ENCODE measurements at regions not wholly inside any gene's neighbourhood (a gene's known extent, or its start where the extent isn't known, plus 50 kb on each side); places are given as distances from the start of the nearest gene placed in this dataset.

- Histone ChIP-seq H3K4me3 (ENCODE audit: low read depth, low read length) (no peak overlapping the region), H3K27ac (ENCODE audit: low read depth, low read length) (no peak overlapping the region), H3K9me3 (ENCODE audit: control insufficient read depth, insufficient read depth, low read depth, low read length) (no peaks in the 10 kb centered on the region), H3K4me1 (ENCODE audit: control insufficient read depth, insufficient read depth, low read length) (no peaks in the 10 kb centered on the region), H3K36me3 (ENCODE audit: control insufficient read depth, insufficient read depth, low read length) (no peaks in the 10 kb centered on the region), H3K27me3 (ENCODE audit: control insufficient read depth, insufficient read depth, low read length) (no peaks in the 10 kb centered on the region), H3K9ac (ENCODE audit: low read length) (no peak overlapping the region)
Observed at GRCh38 chr1:61523893-61524605, 200.9 kb downstream of the TM2D1 start.

GRCh38 chr1:61523229-61523628 is 201.7 kb downstream of the TM2D1 start:
- no peaks in the 10 kb centered on the region for H3K4me1 ChIP-seq (ENCODE audit: control insufficient read depth, insufficient read depth, low read length)
- H3K27me3 ChIP-seq (ENCODE audit: control insufficient read depth, insufficient read depth, low read length) = no peaks in the 10 kb centered on the region
- H3K27ac ChIP-seq (ENCODE audit: low read depth, low read length) = no peak overlapping the region
- no peak overlapping the region for H3K4me3 ChIP-seq (ENCODE audit: low read depth, low read length)
- H3K9me3 ChIP-seq (ENCODE audit: control insufficient read depth, insufficient read depth, low read depth, low read length) = no peaks in the 10 kb centered on the region
- H3K36me3 ChIP-seq (ENCODE audit: control insufficient read depth, insufficient read depth, low read length) = no peaks in the 10 kb centered on the region
- H3K9ac ChIP-seq (ENCODE audit: low read length) = no peak overlapping the region

GRCh38 chr1:61520401-61520800 is 204.5 kb downstream of the TM2D1 start:
- H3K36me3 ChIP-seq (ENCODE audit: control insufficient read depth, insufficient read depth, low read length) = no peaks in the 10 kb centered on the region

GRCh38 chr1:61519631-61520030 is 205.3 kb downstream of the TM2D1 start:
- Histone ChIP-seq H3K9ac (ENCODE audit: low read length) (no peak overlapping the region), H3K4me3 (ENCODE audit: low read depth, low read length) (no peak overlapping the region), H3K9me3 (ENCODE audit: control insufficient read depth, insufficient read depth, low read depth, low read length) (no peaks in the 10 kb centered on the region), H3K4me1 (ENCODE audit: control insufficient read depth, insufficient read depth, low read length) (no peaks in the 10 kb centered on the region), H3K36me3 (ENCODE audit: control insufficient read depth, insufficient read depth, low read length) (no peaks in the 10 kb centered on the region), H3K27me3 (ENCODE audit: control insufficient read depth, insufficient read depth, low read length) (no peaks in the 10 kb centered on the region), H3K27ac (ENCODE audit: low read depth, low read length) (no peak overlapping the region)

More at GRCh38 chr1:61520401-61520800, 204.5 kb downstream of the TM2D1 start:
- no peaks in the 10 kb centered on the region for H3K9me3 ChIP-seq (ENCODE audit: control insufficient read depth, insufficient read depth, low read depth, low read length)
- H3K4me1 ChIP-seq (ENCODE audit: control insufficient read depth, insufficient read depth, low read length) = no peaks in the 10 kb centered on the region
- H3K9ac ChIP-seq (ENCODE audit: low read length) = no peak overlapping the region
- no peak overlapping the region for H3K27ac ChIP-seq (ENCODE audit: low read depth, low read length)
- no peak overlapping the region for H3K4me3 ChIP-seq (ENCODE audit: low read depth, low read length)
- no peaks in the 10 kb centered on the region for H3K27me3 ChIP-seq (ENCODE audit: control insufficient read depth, insufficient read depth, low read length)

GRCh38 chr1:61518670-61519400 is 206.1 kb downstream of the TM2D1 start:
- Histone ChIP-seq H3K9ac (ENCODE audit: low read length) (no peak overlapping the region), H3K4me3 (ENCODE audit: low read depth, low read length) (no peak overlapping the region), H3K9me3 (ENCODE audit: control insufficient read depth, insufficient read depth, low read depth, low read length) (no peaks in the 10 kb centered on the region), H3K27ac (ENCODE audit: low read depth, low read length) (no peak overlapping the region), H3K27me3 (ENCODE audit: control insufficient read depth, insufficient read depth, low read length) (no peaks in the 10 kb centered on the region), H3K36me3 (ENCODE audit: control insufficient read depth, insufficient read depth, low read length) (no peaks in the 10 kb centered on the region), H3K4me1 (ENCODE audit: control insufficient read depth, insufficient read depth, low read length) (no peaks in the 10 kb centered on the region)

GRCh38 chr1:61517345-61517744 is 207.6 kb downstream of the TM2D1 start:
- Histone ChIP-seq H3K27ac (ENCODE audit: low read depth, low read length) (no peak overlapping the region), H3K4me1 (ENCODE audit: control insufficient read depth, insufficient read depth, low read length) (no peaks in the 10 kb centered on the region), H3K36me3 (ENCODE audit: control insufficient read depth, insufficient read depth, low read length) (no peaks in the 10 kb centered on the region), H3K27me3 (ENCODE audit: control insufficient read depth, insufficient read depth, low read length) (no peaks in the 10 kb centered on the region), H3K9ac (ENCODE audit: low read length) (no peak overlapping the region), H3K9me3 (ENCODE audit: control insufficient read depth, insufficient read depth, low read depth, low read length) (no peaks in the 10 kb centered on the region), H3K4me3 (ENCODE audit: low read depth, low read length) (no peak overlapping the region)

- no peak overlapping the region for H3K9ac ChIP-seq (ENCODE audit: low read length)
- H3K27me3 ChIP-seq (ENCODE audit: control insufficient read depth, insufficient read depth, low read length) = no peaks in the 10 kb centered on the region
- H3K27ac ChIP-seq (ENCODE audit: low read depth, low read length) = no peak overlapping the region
- no peaks in the 10 kb centered on the region for H3K36me3 ChIP-seq (ENCODE audit: control insufficient read depth, insufficient read depth, low read length)
- peaks cover 4% of the 10 kb centered on the region; the same call in 1 of the 2 replicates for H3K9me3 ChIP-seq (ENCODE audit: control insufficient read depth, insufficient read depth, low read depth, low read length)
- no peak overlapping the region for H3K4me3 ChIP-seq (ENCODE audit: low read depth, low read length)
- H3K4me1 ChIP-seq (ENCODE audit: control insufficient read depth, insufficient read depth, low read length) = no peaks in the 10 kb centered on the region
Observed at GRCh38 chr1:61515096-61515495, 209.8 kb downstream of the TM2D1 start.
